Fibroblast of skin of left biceps (primary cell): ENCODE measurements at regions not wholly inside any gene's neighbourhood (a gene's known extent, or its start where the extent isn't known, plus 50 kb on each side); places are given as distances from the start of the nearest gene placed in this dataset.
"Not testable (repeated sequence)": the region's sequence is repeated elsewhere in the genome, so short reads cannot be mapped to it uniquely, and the experiment has no call there.

Experiments
- DNase-seq, 2 experiments: peaks; one replicate each; pipeline ENCODE4 v3.0.0-alpha.2; 2013; ENCODE audit warnings: low read depth in 2 of 2

DNA sequence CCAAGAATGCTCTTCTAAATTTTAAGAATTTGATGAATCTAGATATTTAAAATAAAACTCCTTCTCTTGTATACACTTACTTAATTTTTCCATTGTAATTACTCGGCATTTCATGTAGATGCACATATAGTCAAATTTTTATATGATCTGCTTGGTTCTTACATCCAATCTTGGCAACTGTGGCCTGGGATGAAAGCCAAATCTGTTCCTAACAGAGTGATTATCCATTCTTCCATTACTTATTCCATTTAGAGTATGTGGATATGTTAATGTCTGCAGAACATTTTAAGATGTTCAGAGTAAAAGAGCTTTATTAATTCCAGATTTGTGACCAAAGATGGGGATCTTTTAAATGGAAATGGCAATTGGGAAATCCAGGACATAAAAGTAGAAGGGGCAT, 144.1 kb upstream of the PDE7B start:
- no peak for DNase-seq

DNA sequence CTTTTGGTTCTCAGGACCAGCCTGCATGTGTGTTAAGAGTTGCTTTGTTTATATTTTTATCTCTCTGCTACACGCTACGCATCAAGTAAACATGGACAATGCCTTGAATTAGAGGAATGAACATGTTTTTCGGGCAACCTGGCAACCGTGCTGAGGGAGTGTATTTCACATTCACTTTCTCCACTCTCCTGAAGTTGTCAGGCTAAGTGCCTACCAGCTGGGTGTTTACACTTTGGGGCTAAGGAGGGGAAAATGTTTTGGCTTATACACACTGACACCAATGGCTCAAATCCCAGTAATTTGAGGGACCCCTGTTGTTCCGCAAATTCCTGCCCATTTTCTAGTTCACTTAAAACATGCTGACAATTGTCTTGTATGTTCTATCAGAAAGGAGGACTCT, 141.5 kb upstream of the PDE7B start:
- DNase-seq = no peak

- DNase-seq = no peak
Measured at GRCh38 chr6:135722190-135722589, 129.3 kb upstream of the PDE7B start.

DNA sequence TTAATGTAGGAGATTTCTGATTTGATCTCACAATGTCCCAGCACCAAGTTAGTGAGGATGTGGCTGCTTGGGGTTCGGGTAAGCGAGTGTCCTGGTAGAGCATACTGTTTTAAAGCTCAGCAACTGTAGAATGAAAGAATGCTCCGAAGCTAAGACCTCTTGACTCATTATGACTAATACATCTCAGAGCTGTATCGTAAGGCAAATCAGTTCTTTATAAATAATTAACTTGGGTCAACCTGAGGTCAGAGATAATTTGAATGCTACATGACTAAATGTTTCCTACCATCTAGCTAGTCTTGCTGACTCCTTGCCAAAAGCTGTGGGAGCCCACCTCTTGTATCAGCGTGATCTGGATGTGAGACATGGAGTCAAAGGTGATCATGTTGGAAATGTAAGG, 128.8 kb upstream of the PDE7B start:
- DNase-seq = peak; percentile 57 to 69

GRCh38 chr6:135728589-135728988, 122.9 kb upstream of the PDE7B start:
- no peak for DNase-seq

GRCh38 chr6:135731116-135731515, 120.4 kb upstream of the PDE7B start:
- DNase-seq = no peak

- DNase-seq = not testable (repeated sequence)
Measured at GRCh38 chr6:135736351-135736750, 115.2 kb upstream of the PDE7B start.

- no peak for DNase-seq
Measured at GRCh38 chr6:135738636-135739035, 112.9 kb upstream of the PDE7B start.

DNA sequence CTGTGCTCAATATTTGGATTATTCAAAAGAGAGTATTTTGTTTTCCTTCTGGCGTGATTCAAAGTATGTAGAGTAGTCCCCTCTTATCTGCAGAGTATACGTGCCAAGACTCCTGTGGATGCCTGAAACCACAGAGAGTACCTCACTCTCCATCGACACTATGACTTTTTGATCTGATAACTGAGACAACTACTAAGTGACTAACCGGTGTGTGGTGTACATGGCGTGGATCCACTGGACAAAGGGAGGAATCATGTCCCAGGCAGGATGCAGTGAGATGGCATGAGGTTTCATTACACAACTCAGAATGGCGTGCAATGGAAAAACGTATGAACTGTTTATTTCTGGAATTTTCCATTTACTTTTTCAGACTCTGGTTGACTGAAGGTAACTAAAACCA, 112.2 kb upstream of the PDE7B start:
- peak in 1 of 2 experiments; percentile 12 for DNase-seq

GRCh38 chr6:135740580-135740979, 110.9 kb upstream of the PDE7B start:
- DNase-seq = no peak

GRCh38 chr6:135743476-135743875, 108.0 kb upstream of the PDE7B start:
- DNase-seq = no peak

DNA sequence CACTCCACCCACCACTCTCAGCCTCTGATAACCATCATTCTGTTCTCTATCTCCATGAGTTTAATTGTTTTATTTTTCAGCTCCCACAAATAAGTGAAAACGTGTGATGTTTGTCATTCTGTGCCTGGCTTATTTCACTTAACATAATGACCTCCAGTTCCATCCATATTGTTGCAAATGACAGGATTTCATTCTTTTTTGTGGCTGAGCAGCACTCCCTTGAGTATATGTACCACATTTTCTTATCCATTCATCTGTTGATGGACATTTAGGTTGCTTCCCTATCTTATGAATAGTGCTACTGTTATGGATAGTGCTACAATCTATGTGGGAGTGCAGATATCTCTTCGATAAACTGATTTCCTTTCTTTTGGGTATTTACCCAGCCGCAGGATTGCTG, 103.3 kb upstream of the PDE7B start:
- no peak for DNase-seq

DNA sequence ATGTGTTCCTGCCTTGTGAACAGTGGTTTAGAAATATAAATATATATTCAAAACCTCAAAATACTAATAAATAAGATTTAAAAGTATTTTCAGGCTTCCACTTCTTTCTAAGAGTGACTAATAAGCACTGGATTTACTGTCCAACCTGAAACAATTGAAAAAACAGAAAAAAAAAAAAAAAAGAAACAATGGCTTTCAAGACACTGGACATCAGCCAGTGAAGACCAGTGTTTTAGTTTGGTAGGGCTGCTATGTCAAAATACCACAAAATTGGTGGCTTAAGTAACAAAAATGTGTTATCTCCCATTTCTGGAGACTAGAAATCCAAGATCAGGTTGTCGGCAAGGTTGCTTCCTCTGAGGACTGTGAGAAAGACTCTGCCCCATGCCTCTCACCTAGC, 101.4 kb upstream of the PDE7B start:
- DNase-seq = no peak

DNA sequence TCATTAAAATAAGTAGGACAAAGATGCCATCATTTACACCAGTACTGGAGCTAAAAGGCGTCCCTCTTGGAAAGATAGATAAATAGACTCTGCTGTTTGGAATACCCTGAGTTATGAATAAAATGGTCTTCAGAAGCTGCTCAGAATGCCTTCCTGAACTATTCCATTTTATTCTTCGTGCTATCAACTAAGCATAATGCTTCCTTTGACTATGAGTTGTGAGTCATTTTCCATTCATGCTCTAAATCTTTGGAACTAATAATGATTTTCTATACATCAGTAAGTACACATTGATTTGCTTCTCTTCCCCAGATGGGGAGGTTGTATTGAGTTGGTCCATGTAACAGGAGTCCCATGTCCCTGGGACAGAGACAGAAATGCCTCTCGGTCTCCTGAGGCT, 98.3 kb upstream of the PDE7B start:
- DNase-seq = no peak

- no peak for DNase-seq
Measured at GRCh38 chr6:135759831-135760230, 91.7 kb upstream of the PDE7B start.

DNA sequence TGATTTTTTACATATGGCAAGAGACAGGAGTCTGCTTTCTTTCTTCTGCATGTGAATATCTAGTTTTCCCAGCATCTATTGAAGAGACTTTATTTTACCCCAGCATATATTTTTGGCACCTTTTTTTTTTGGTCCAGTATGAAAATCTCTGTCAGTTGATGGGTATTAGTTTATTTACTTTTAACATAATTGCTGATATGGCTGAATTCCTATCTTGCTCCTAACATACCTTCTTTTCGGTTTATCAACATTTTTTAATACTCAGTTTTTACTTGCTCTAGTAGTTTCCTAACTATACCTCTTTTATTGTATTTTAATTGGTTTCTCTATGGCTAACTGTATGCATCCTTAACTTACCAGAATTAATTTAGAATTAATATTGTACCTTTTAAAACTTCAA, 77.5 kb upstream of the PDE7B start:
- no peak for DNase-seq

GRCh38 chr6:135779213-135779612, 72.3 kb upstream of the PDE7B start:
- DNase-seq = no peak

- no peak for DNase-seq
Measured at GRCh38 chr6:135780326-135780725, 71.2 kb upstream of the PDE7B start.

GRCh38 chr6:135782546-135782945, 69.0 kb upstream of the PDE7B start:
- no peak for DNase-seq

GRCh38 chr6:135784507-135784906, 67.0 kb upstream of the PDE7B start:
- DNase-seq = no peak

DNA sequence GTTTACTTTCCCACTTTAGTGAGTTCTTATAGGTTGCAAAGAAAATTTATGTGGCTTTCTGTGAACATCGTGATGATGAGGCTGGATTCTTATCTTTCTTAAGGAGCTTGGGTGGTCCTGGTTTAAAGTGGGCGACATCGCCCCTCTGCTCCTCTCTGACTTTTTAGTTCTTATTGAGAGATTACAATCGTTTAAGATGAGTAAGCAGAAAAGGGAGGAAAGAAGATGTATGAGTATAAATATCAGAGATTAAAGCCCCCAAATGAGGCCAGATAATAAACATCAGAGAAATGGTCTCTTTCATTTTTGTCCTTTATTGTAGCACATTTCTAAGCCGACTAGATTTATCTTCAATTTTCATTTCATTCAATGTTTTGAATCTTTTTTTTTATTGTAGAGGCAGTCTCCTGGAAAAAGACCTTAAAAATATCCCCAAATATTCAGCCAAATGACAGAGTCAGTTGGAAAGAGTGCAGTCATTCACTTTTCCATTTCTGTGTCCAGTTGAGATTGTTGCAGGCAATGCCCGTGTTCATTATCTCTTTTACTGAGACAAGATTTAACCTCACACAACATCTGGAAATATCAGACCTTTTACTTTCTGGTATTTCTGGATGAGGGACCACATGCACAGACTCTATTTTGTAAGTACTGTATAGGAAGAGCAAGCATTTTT, 62.0 kb upstream of the PDE7B start:
- DNase-seq = no peak

- no peak for DNase-seq
Measured at GRCh38 chr6:135791441-135791840, 60.1 kb upstream of the PDE7B start.

GRCh38 chr6:135796643-135797305, 54.7 kb upstream of the PDE7B start:
- DNase-seq = no peak

GRCh38 chr6:135797361-135797760, 54.1 kb upstream of the PDE7B start:
- DNase-seq = no peak
